Fibroblast of lung (primary cell): ENCODE measurements at regions not wholly inside any gene's neighbourhood (a gene's known extent, or its start where the extent isn't known, plus 50 kb on each side); places are given as distances from the start of the nearest gene placed in this dataset.
A peak's percentile ranks its signal among the peaks of the same experiment; 100 is the strongest.

Experiments used
- DNase-seq, 2 donors: peaks; one replicate each; pipeline versions ENCODE4 v3.0.0 to v3.0.0-alpha.2; 2010; ENCODE audit warnings: low read depth in 2 of 2
- H2AFZ ChIP-seq: 2 replicates; pipeline ENCODE4 v1.5.1; 2012; ENCODE audit warnings: low read length, control low read depth, inconsistent platforms
- H3K27ac ChIP-seq: 2 replicates; pipeline ENCODE4 v1.5.1; 2011; ENCODE audit warnings: low read length, control low read depth; ENCODE audit not compliant: insufficient read depth
- H3K27me3 ChIP-seq: 2 replicates; pipeline ENCODE4 v1.5.1; 2011; ENCODE audit warnings: mild to moderate bottlenecking, low read length; ENCODE audit not compliant: control insufficient read depth, insufficient read depth
- H3K36me3 ChIP-seq: 2 replicates; pipeline ENCODE4 v1.5.1; 2011; ENCODE audit warnings: low read length; ENCODE audit not compliant: control insufficient read depth, insufficient read depth
- H3K4me1 ChIP-seq: 2 replicates; pipeline ENCODE4 v1.5.1; 2011; ENCODE audit warnings: low read length; ENCODE audit not compliant: control insufficient read depth, insufficient read depth; ENCODE audit errors: extremely low read depth
- H3K4me2 ChIP-seq: 2 replicates; pipeline ENCODE4 v1.5.1; 2011; ENCODE audit warnings: low read length, control low read depth; ENCODE audit not compliant: insufficient read depth; ENCODE audit errors: extremely low read depth
- H3K4me3 ChIP-seq, 4 experiments: fragments of 200-600 bp in 1 of 4; sonication (generic) in 1 of 4; replicated peaks in 1 of 4; 2 replicates each; pipeline ENCODE4 v1.5.1; 2011 to 2016; ENCODE audit warnings: low read length in 4 of 4, low read depth in 3 of 4, mild to moderate bottlenecking in 3 of 4, control low read depth in 2 of 4, inconsistent platforms in 1 of 4, mixed read lengths in 1 of 4; ENCODE audit not compliant: insufficient read depth in 1 of 4; ENCODE audit errors: control extremely low read depth in 1 of 4
- H3K79me2 ChIP-seq: 2 replicates; pipeline ENCODE4 v1.5.1; 2012; ENCODE audit warnings: mild to moderate bottlenecking, low read length, inconsistent platforms; ENCODE audit not compliant: control insufficient read depth, insufficient read depth
- H3K9ac ChIP-seq: 2 replicates; pipeline ENCODE4 v1.5.1; 2011; ENCODE audit warnings: mild to moderate bottlenecking, low read length, control low read depth; ENCODE audit not compliant: insufficient read depth
- H3K9me3 ChIP-seq: 2 replicates; pipeline ENCODE4 v1.5.1; 2012; ENCODE audit warnings: low read depth, low read length; ENCODE audit not compliant: control insufficient read depth, insufficient read depth
- H4K20me1 ChIP-seq: 2 replicates; pipeline ENCODE4 v1.5.1; 2011; ENCODE audit warnings: low read length; ENCODE audit not compliant: control insufficient read depth, insufficient read depth; ENCODE audit errors: extremely low read depth
- CTCF ChIP-seq, 2 donors: IDR thresholded peaks in 1 of 2; conservative IDR thresholded peaks in 1 of 2; 1 replicate in 1 of 2; 2 replicates in 1 of 2; pipeline ENCODE4 v1.5.1; 2011 to 2012; ENCODE audit warnings: low read length in 2 of 2, control low read depth in 1 of 2, inconsistent platforms in 1 of 2, low read depth in 1 of 2, mild to moderate bottlenecking in 1 of 2
- EZH2 ChIP-seq: IDR thresholded peaks from 2 replicates; pipeline ENCODE4 v1.5.1; 2012; ENCODE audit warnings: low read length, control low read depth, mild to moderate bottlenecking; ENCODE audit errors: missing control alignments

GRCh38 chr6:9834233-9834632 is 580.6 kb downstream of the TFAP2A start:
- Histone ChIP-seq H3K79me2 (no peaks in the 10 kb centered on the region), H4K20me1 (no peaks in the 10 kb centered on the region), H3K4me1 (no peaks in the 10 kb centered on the region), H3K4me2 (no peak overlapping the region), H3K9ac (no peak overlapping the region), H2AFZ (no peak overlapping the region), H3K27ac (no peak overlapping the region), H3K27me3 (no peaks in the 10 kb centered on the region), H3K9me3 (no peaks in the 10 kb centered on the region), H3K4me3 (no peak overlapping the region), H3K36me3 (no peaks in the 10 kb centered on the region)
- TF ChIP-seq EZH2: no peak
- no peak for TF ChIP-seq CTCF (conservative IDR thresholded peaks at IDR 0.05 in 1 of 2, IDR thresholded peaks at IDR 0.05 in 1 of 2; ENCODE audit: low read depth in 1 of 2, low read length in 2 of 2)
- DNase-seq: no peak

GRCh38 chr6:9831783-9832182 is 583.1 kb downstream of the TFAP2A start:
- no peaks in the 10 kb centered on the region for H3K79me2 ChIP-seq
- H2AFZ ChIP-seq: no peak overlapping the region
- DNase-seq: no peak
- H3K4me2 ChIP-seq: no peak overlapping the region
- H3K4me3 ChIP-seq: no peak overlapping the region
- TF ChIP-seq CTCF (conservative IDR thresholded peaks at IDR 0.05 in 1 of 2, IDR thresholded peaks at IDR 0.05 in 1 of 2; ENCODE audit: low read depth in 1 of 2, low read length in 2 of 2): no peak
- TF ChIP-seq EZH2: no peak
- H3K9ac ChIP-seq: no peak overlapping the region
- no peaks in the 10 kb centered on the region for H3K36me3 ChIP-seq
- no peaks in the 10 kb centered on the region for H3K9me3 ChIP-seq
- no peaks in the 10 kb centered on the region for H3K4me1 ChIP-seq
- H3K27me3 ChIP-seq: no peaks in the 10 kb centered on the region
- H3K27ac ChIP-seq: no peak overlapping the region
- no peaks in the 10 kb centered on the region for H4K20me1 ChIP-seq

GRCh38 chr6:9830808-9831207 is 584.1 kb downstream of the TFAP2A start:
- Histone ChIP-seq H3K27me3 (no peaks in the 10 kb centered on the region), H3K4me3 (no peak overlapping the region), H3K4me2 (no peak overlapping the region), H3K27ac (no peak overlapping the region), H3K36me3 (no peaks in the 10 kb centered on the region), H3K4me1 (no peaks in the 10 kb centered on the region), H3K9ac (no peak overlapping the region), H2AFZ (no peak overlapping the region), H3K79me2 (no peaks in the 10 kb centered on the region), H4K20me1 (no peaks in the 10 kb centered on the region), H3K9me3 (no peaks in the 10 kb centered on the region)
- peak in 1 of 2 donors; percentile 9 for DNase-seq
- TF ChIP-seq CTCF (conservative IDR thresholded peaks at IDR 0.05 in 1 of 2, IDR thresholded peaks at IDR 0.05 in 1 of 2; ENCODE audit: low read depth in 1 of 2, low read length in 2 of 2) (no peak), EZH2 (no peak)
